Fibroblast of mammary gland (primary cell): ENCODE measurements at regions not wholly inside any gene's neighbourhood (a gene's known extent, or its start where the extent isn't known, plus 50 kb on each side); places are given as distances from the start of the nearest gene placed in this dataset.

Experiments
- DNase-seq: peaks from one replicate; pipeline ENCODE4 v3.0.0-alpha.2; 2010; ENCODE audit warnings: low read depth
- H3K4me3 ChIP-seq: 2 replicates; pipeline ENCODE4 v1.5.1; 2011; ENCODE audit warnings: low read depth, mild to moderate bottlenecking, low read length, moderate library complexity; ENCODE audit not compliant: control insufficient read depth
- CTCF ChIP-seq: conservative IDR thresholded peaks from 2 replicates; pipeline ENCODE4 v1.5.1; 2011; ENCODE audit warnings: low read depth, low read length, inconsistent platforms; ENCODE audit not compliant: control insufficient read depth, insufficient read depth

GRCh38 chr10:90975096-90975495 lies 54.2 kb upstream of the ANKRD1 start:
- DNase-seq = no peak
- no peak for TF ChIP-seq CTCF
- no peak overlapping the region for H3K4me3 ChIP-seq

- H3K4me3 ChIP-seq = no peak overlapping the region
- TF ChIP-seq CTCF = no peak
- DNase-seq = no peak
Measured at GRCh38 chr10:90977162-90977854, 56.4 kb upstream of the ANKRD1 start.

GRCh38 chr10:90977855-90978486 lies 57.1 kb upstream of the ANKRD1 start:
- no peak for DNase-seq
- TF ChIP-seq CTCF = no peak

GRCh38 chr10:90982406-90983008 lies 61.6 kb upstream of the ANKRD1 start:
- H3K4me3 ChIP-seq = no peak overlapping the region
- DNase-seq = no peak
- TF ChIP-seq CTCF = no peak

More at GRCh38 chr10:90977855-90978486, 57.1 kb upstream of the ANKRD1 start:
- no peak overlapping the region for H3K4me3 ChIP-seq

- no peak for DNase-seq
- no peak for TF ChIP-seq CTCF
Measured at GRCh38 chr10:90983914-90984549, 63.1 kb upstream of the ANKRD1 start.

GRCh38 chr10:90984898-90985297 lies 64.0 kb upstream of the ANKRD1 start:
- no peak for DNase-seq
- TF ChIP-seq CTCF = no peak
- H3K4me3 ChIP-seq = no peak overlapping the region

More at GRCh38 chr10:90983914-90984549, 63.1 kb upstream of the ANKRD1 start:
- no peak overlapping the region for H3K4me3 ChIP-seq
